ENCODE measurements at regions not wholly inside any gene's neighbourhood (a gene's known extent, or its start where the extent isn't known, plus 50 kb on each side); places are given as distances from the start of the nearest gene placed in this dataset.

GRCh38 chr20:52291109-52291508 lies 99.5 kb upstream of the ZFP64 start:
- no peak for DNase-seq

DNA sequence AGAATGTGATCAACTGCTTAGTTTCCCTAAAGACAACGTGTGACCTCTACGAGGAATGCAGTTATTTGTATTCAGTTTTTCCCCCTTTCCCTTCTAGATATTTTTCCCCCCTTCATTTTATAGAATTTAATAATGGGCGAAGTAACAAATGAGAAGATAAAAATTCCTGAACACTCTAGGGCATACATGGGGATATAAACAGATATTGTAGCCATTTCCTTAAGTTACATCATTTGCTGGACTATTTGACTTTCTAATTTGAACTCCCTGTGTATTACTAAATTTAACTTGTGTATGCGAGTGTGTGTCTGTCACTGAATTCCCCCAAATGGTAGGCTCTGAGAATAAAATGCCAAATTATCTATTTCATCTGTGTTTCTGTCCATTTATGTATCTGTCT lies 99.0 kb upstream of the ZFP64 start:
- DNase-seq = no peak

GRCh38 chr20:52289956-52290565 lies 98.5 kb upstream of the ZFP64 start:
- no peak for DNase-seq

- DNase-seq = no peak
Observed at GRCh38 chr20:52280407-52280806, 88.8 kb upstream of the ZFP64 start.

- DNase-seq = no peak
Observed at GRCh38 chr20:52279706-52280105, 88.1 kb upstream of the ZFP64 start.

- no peak for DNase-seq
Observed at GRCh38 chr20:52275181-52275691, 83.7 kb upstream of the ZFP64 start.

DNA sequence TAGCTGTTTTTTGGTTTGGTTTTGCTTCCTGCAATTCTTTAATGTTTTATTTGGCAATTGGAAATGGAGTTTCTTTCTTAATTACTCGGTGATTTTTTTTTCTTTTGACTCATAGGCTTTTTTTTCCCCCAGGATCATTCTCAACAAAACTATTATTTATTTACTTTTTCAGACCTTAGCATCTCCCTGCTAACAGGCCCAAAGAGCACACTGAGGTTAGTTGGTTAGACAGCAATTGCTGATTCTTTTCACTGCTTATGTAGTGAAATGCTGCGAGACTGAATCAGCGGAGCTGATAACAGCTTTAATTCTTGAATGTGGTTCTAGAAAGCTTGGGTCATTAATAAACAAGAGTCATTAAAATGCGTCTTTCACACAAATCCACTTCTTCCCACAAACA lies 79.1 kb upstream of the ZFP64 start:
- no peak for DNase-seq

DNA sequence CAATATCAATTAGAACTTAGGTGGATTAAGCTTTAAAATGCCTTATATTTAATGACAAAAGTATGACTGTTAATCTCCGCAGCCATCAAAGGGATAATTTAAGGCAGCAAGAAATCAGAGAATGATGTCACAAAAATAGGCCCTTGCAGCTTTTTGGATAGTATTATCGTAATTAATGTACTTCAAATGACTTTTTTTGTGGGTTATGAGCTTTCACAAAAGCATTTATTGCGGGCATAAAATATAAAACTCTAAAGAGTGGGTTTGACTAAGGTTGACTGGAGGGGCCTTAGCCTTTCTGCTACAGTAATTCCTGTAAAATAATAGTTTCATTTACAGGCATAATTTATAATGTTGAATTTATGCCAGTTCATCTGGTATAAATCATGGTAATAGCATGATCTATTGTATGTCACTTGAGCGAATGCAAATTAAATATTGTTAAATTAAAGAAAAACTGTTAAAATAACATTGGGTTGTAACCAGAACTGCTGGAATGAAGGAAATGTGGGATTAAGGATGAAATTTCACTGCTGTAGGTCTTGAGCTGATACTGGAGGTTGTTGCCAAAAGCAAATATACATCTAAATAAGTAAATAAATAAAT lies 78.5 kb upstream of the ZFP64 start:
- DNase-seq = no peak

DNA sequence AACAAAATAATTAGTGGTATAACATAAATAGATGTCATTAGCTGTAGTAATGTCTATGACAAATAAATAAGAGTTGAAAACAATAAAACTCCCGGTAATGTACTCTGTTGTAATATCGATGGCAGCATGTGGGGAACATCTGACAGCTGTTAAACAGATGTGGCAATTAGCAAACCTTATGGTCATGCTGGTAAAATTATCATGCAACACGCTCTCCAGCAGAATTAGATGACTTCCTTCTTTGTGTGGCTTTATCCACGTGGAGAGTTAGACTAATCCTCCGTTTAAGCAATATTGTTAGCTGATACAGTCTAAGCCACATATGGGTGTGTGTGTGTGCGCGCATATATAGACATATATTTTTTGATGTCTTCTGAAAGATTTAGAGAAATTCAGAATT lies 77.7 kb upstream of the ZFP64 start:
- DNase-seq = no peak

- DNase-seq = no peak
Observed at GRCh38 chr20:52268184-52268749, 76.7 kb upstream of the ZFP64 start.

- no peak for DNase-seq
Observed at GRCh38 chr20:52267418-52267817, 75.8 kb upstream of the ZFP64 start.

GRCh38 chr20:52263757-52264156 lies 72.2 kb upstream of the ZFP64 start:
- no peak for DNase-seq

DNA sequence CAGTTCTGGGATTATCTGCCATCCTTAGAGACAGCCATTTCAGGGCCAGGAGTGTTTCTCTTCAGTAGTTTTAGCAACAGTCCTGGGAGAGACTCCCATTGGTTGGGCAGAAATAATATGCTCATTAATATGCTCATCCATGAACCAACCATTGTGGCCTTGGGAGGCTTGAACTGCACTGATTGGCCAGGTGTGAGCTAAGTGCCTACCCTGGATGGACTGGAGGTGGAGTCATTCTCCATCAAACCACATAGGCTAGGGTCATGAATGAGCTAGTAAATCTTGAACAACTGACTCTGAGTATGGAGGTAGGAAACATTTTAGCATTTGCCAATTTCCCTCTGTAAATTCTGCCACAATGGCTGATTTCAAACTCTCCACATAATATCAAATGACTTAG lies 70.2 kb upstream of the ZFP64 start:
- DNase-seq = no peak

- DNase-seq = no peak
Observed at GRCh38 chr20:52259295-52259694, 67.7 kb upstream of the ZFP64 start.

GRCh38 chr20:52256454-52256853 lies 64.9 kb upstream of the ZFP64 start:
- DNase-seq = no peak

- no peak for DNase-seq
Observed at GRCh38 chr20:52252664-52253063, 61.1 kb upstream of the ZFP64 start.

- DNase-seq = no peak
Observed at GRCh38 chr20:52251827-52252226, 60.2 kb upstream of the ZFP64 start.

DNA sequence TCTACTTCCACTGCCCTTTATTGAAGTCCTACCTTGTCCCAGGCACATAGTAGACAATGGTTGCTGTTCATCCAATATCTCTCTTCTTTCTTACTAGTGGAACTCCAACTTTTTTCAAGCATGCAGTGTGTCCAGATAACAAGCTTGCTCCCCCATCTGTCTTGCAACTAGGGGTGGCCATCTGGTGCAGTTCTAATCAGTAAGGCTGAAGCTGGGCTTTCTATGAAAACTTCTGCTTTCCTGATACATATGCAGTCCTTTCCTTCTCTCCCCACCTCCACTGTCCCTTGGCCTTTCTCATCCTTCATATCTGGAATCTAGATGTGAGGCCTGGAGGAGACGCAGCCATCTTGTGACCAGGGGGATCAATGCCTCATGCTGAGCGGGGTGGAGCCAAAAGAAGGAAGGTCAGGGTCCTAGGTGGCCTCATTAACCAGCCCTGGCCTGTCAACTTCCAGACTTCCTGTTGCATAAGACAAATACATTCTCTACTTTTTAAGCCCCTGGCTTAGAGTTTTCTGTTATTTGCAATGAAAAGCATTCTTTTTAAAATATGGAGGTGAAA lies 59.6 kb upstream of the ZFP64 start:
- no peak for DNase-seq

- no peak for DNase-seq
Observed at GRCh38 chr20:52247548-52247947, 56.0 kb upstream of the ZFP64 start.

DNA sequence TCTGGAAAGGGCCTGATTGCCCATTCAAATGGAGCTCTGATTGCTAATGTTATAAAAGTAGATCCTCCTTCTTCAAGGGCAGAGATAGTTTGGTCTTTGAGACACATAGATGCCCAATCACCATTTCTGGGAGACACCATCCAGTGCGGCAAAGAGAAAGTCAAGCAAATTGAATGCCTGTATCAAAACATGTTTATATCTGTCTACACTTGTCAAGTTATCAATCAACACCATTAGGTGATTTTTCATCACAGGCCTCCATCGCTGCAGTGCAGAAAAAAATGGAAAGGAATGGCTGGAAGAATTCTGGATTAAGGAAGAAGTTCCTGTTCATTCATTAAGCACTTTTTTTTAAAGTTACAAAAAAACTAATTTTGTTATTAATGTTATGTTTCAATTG lies 54.8 kb upstream of the ZFP64 start:
- DNase-seq = no peak

DNA sequence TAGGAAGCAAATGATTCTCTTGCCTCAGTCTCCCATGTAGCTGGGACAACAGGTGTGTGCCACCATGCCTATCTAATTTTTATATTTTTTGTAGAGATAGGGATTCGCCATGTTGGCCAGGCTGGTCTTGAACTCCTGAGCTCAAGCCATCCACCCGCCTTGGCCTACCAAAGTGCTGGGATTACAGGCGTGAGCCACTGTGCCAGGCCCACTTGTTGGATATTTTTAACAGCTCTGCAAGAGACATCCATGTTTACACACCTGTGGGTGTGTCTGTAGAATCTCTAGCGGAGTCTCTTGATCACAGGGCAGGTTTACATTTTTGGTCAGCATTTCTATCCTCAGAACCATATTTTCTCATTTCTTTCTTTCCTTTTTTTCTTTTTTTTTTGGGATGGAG lies 53.1 kb upstream of the ZFP64 start:
- no peak for DNase-seq

DNA sequence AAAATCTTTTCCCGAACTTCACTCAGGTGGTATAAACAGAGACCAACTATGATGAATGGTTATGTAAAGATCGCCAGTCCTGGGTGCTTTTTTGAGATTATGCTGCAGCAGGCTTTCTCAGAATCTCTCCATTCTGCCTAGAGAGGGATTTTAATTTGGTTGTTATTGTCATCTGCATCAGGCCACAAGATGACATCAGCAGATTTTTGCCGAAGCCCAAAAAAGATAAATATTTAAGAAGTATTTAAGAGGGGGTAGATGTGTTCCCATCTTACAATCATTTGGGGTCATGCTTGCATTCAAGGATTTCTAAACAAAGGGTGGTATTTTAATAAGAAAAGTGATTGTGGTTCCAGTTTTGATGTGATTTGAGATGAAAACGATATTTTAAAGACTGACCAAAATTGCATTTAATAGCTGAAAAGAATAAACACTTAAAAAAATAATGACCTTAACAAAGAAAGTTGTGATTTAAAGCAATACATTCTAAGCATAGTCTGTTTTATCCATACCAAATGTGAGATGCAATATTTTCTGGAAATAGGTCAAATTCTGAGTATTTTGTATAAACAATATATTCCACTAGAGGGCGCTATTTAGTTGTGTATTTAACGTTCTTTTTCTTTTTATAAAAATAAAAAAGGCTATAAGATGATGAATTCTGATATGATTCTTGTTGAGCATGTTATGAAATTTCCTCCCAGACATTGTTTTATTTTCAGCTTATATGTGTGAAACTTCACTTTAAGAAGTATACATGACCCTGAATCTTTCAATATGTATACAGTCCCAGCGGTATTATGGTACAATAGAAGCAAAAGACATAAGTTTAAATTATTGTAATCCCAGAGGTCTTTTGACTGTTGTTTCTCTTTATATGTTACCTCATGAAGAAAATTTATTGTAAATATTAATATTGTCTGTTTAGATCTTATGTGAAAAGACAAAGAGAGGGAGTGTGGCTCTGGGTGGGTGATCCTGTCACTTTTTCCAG lies 51.0 kb upstream of the ZFP64 start:
- DNase-seq = peak in 1 of 2 experiments; percentile 54

All from NCI-H446 (cell line).